Motor neuron (in vitro differentiated cells): ENCODE measurements at regions not wholly inside any gene's neighbourhood (a gene's known extent, or its start where the extent isn't known, plus 50 kb on each side); places are given as distances from the start of the nearest gene placed in this dataset.

Source experiments
- ATAC-seq, 8 experiments: fragments of 200-7000 bp; cut with Tn5 transposase; replicated peaks in 6 of 8; 2 replicates each; pipeline ENCODE4 v1.8.0; 2021; ENCODE audit warnings: mild to moderate bottlenecking in 8 of 8, moderate library complexity in 8 of 8
- H3K27ac ChIP-seq, 2 donors: fragments of 250-450 bp; sonication (Bioruptor Pico); 2 replicates each; pipeline ENCODE4 v1.9.0; 2021; ENCODE audit warnings: antibody characterized with exemption in 2 of 2, mild to moderate bottlenecking in 2 of 2, moderate library complexity in 1 of 2
- H3K4me1 ChIP-seq, 2 donors: fragments of 250-450 bp; sonication (Bioruptor Pico); replicated peaks in 1 of 2; 2 replicates each; pipeline ENCODE4 v1.6.1; 2021; ENCODE audit warnings: antibody characterized with exemption in 2 of 2, mild to moderate bottlenecking in 2 of 2, moderate library complexity in 1 of 2
- H3K4me3 ChIP-seq, 5 donors: fragments of 250-450 bp; sonication (Bioruptor Pico); 2 replicates each; pipeline ENCODE4 v1.9.0; 2021; ENCODE audit warnings: antibody characterized with exemption in 5 of 5, mild to moderate bottlenecking in 5 of 5, moderate library complexity in 4 of 5
- WGBS, 10 experiments: fragments of 450-650 bp; shearing (Covaris generic); methylation state at CpG; one replicate each; pipeline ENCODE4 v1.0.0; 2022; 5-methylcytosine and 5-hydroxymethylcytosine counted together
- in situ Hi-C, 9 experiments: fragments of 400-800 bp; cut with MboI; loops; one replicate each; pipeline ENCODE4 v1.15.0; 2021; ENCODE audit warnings: low sequenced_read_pairs in 9 of 9, low pct_unique_long_range_greater_than_20kb in 2 of 9; ENCODE audit not compliant: unreplicated experiment in 9 of 9

DNA sequence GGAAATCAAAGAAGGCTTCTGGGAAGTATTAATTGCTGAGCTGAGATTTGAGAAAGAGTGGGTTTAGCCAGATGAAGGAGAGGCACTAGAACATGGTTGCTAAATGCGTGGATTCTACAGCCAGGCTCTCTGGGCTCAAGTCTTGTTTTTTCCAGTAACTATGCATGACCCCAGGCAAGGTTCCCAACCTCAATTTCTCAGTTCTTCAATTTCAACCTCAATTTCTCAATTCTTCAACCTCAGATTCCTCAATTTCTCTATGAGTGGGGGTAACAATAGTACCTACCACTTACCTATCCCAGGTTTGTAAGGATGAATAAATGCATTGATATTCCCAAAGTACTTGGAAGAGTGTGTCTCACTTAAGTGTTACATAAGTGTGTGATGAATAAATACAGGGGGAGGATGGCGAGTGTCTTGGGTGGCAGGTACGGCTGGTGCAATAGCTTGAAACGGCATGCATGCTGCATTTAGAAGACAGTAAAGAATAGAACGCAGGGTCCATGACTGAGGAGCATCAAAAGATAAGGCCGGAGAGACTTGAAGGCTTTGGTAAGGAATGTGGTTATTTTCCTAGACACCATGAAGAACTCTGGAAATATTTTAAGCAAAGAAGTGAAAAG, 149.1 kb upstream of the ATP2B1 start:
- Histone ChIP-seq H3K4me1 (no peaks in the 10 kb centered on the region), H3K27ac (no peak overlapping the region), H3K4me3 (no peak overlapping the region)
- WGBS, 10 experiments: 84 to 100% (median 96%) methylated on average over 1 to 6 of the region's 6 CpGs
- in situ Hi-C loops: no loop called here
- ATAC-seq: no peak

DNA sequence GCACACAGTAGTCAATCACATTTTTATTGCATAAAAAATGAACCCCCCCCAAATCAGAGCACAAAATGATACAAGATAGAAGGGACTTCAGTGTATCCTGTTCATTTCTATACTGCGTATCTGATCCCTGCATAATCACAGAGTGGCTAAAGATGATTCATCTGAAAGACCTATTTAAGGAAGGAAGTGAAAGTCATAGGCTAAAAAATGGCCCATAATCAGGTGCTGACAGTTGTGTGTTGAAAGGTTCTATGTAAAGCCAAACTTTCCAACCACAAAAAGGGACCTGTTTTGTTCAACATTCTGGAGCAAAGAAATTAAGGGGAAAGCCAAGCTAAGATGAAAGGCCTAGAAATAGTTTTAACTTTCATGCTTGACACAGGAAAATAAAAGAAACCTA, 147.8 kb upstream of the ATP2B1 start:
- H3K27ac ChIP-seq: no peak overlapping the region

DNA sequence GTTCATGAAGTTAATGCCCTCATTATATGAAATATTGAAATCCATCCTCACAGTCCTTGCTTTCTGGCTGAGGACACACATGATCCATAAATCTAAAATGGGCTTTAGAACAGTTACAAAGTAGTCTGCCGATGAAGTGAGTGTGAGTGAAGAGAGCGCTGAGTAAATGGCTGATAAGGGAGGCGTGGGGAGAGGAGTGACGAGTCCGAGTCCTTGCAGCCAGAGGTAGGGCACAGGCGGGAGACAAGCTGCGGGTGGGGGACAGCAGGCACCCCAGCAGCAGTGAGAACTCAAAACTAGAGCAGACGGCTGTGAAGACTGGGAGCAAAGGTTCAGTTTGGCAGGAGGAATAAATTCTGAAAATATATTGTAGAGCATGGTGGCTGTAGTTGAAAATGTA, 140.1 kb upstream of the ATP2B1 start:
- WGBS, 10 experiments: 67 to 98% (median 83%) methylated on average over 1 to 5 of the region's 8 CpGs; no CpG with 5 or more reads in 2 of the 10 experiments
- Histone ChIP-seq H3K4me1 (peaks cover 0 to 3% of the 10 kb centered on the region in 2 donors), H3K4me3 (no peak overlapping the region), H3K27ac (no peak overlapping the region)
- peak in 1 of 8 experiments; percentile 13 for ATAC-seq
- in situ Hi-C loops: no loop called here

More for the DNA sequence above, 147.8 kb upstream of the ATP2B1 start:
- 11 to 100% (median 80%) methylated on average over 1 of the region's 1 CpG; no CpG with 5 or more reads in 3 of the 10 experiments for WGBS, 10 experiments
- ATAC-seq: peak in 3 of 8 experiments; percentile 31 to 91 (median 33)
- Histone ChIP-seq H3K4me1 (no peaks in the 10 kb centered on the region), H3K4me3 (no peak overlapping the region)
- in situ Hi-C loops: no loop called here

DNA sequence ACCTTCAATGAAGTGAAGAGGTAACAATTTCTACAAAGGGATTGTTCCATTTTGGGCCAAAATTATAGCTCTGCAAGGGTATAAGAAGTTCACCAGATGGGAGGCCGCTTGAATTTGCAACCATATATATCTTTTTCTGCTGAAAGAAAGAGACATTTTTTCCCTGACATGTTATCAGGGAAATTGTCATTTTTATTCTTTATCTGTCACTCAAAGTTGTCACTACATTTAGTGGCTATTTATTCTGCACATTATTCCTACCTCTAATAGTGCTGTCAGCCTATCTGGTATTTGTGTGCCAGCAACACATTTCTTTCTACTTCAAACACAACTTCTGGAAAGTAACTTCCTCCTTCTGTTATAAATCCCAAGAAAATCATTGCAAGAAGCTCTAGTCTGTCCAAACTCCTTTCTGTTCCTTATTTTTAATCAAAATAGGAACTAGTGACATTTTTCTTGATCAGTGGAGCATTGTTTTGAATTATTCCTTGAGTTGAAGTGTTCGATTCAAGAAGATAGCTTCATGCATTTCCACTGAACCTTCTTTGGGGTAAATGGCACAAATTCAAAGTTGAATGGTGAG, 137.9 kb upstream of the ATP2B1 start:
- Histone ChIP-seq H3K4me3 (no peak overlapping the region), H3K27ac (no peak overlapping the region), H3K4me1 (peaks cover 0 to 3% of the 10 kb centered on the region in 2 donors)
- no peak for ATAC-seq
- 67 to 100% (median 96%) methylated on average over 1 to 2 of the region's 2 CpGs; no CpG with 5 or more reads in 1 of the 10 experiments for WGBS, 10 experiments
- in situ Hi-C loops: no loop called here

DNA sequence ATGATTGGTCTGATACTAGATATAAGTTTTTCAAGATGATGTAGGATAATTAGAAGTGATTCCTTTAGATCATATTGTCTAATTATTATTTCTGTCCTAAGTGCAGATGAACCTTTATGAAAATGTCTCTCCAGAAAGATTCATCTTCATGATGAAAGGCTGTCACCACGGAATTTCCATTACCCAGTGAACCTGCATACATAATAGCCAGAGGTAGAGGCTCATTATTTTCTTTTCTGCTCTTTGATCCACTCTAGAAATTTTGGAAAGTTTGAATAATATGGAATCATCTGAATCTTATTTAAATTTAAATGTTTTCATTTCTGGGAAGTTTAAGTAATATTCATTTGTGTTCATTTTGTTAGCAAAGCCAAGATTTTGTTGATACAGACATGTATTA, 137.1 kb upstream of the ATP2B1 start:
- 0 to 89% (median 60%) methylated on average over 1 of the region's 1 CpG; no CpG with 5 or more reads in 3 of the 10 experiments for WGBS, 10 experiments
- H3K27ac ChIP-seq: no peak overlapping the region
- H3K4me3 ChIP-seq: no peak overlapping the region
- peaks cover 0 to 3% of the 10 kb centered on the region in 2 donors for H3K4me1 ChIP-seq
- peak in 1 of 8 experiments; percentile 68 for ATAC-seq
- in situ Hi-C loops: no loop called here

DNA sequence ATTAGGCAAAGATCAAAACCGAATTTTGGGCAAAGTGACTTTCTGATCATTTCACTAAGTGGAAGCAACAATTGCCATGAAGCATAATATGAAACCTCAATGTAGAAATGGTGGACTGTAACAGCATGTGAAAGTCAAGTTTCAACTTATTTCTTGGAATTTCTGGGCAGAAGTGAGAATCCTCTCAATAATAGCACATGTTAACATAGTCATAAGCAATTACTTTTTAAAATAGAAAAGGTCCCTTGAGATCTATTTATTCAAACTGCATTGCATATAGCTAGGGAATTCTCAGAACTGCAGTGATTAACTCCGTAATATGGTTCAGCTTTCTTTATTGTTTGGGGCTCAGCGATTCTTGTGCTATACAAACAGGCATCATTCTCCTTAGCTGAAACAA, 136.7 kb upstream of the ATP2B1 start:
- peak in 1 of 8 experiments; percentile 59 for ATAC-seq
- WGBS, 10 experiments: 17 to 88% (median 74%) methylated on average over 1 to 3 of the region's 3 CpGs; no CpG with 5 or more reads in 2 of the 10 experiments

DNA sequence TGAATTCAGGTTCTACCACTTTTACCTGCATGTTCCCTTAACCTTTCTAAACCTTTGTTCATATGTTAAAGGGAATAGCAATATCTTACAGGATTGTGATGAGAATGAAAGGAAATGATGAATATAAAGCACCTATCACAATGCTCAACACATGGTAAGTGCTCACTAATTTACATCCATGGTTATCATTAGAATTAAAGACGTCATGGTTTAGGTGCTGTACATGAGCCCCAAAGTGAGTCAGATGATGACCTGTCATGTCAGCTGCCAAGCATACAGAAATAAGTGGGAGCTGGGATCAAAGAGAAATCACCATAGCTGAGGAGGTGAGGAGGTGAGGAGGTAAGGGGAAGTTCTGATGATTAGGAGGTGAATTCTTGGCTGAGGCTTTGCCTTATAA, 135.9 kb upstream of the ATP2B1 start:
- in situ Hi-C loops: no loop called here
- 57 to 100% (median 91%) methylated on average over 1 of the region's 1 CpG; no CpG with 5 or more reads in 5 of the 10 experiments for WGBS, 10 experiments
- Histone ChIP-seq H3K4me3 (no peak overlapping the region), H3K27ac (no peak overlapping the region), H3K4me1 (peaks cover 0 to 3% of the 10 kb centered on the region in 2 donors)
- no peak for ATAC-seq

More for the DNA sequence above, 136.7 kb upstream of the ATP2B1 start:
- in situ Hi-C loops: no loop called here
- H3K27ac ChIP-seq: no peak overlapping the region
- peaks cover 0 to 3% of the 10 kb centered on the region in 2 donors for H3K4me1 ChIP-seq
- no peak overlapping the region for H3K4me3 ChIP-seq

DNA sequence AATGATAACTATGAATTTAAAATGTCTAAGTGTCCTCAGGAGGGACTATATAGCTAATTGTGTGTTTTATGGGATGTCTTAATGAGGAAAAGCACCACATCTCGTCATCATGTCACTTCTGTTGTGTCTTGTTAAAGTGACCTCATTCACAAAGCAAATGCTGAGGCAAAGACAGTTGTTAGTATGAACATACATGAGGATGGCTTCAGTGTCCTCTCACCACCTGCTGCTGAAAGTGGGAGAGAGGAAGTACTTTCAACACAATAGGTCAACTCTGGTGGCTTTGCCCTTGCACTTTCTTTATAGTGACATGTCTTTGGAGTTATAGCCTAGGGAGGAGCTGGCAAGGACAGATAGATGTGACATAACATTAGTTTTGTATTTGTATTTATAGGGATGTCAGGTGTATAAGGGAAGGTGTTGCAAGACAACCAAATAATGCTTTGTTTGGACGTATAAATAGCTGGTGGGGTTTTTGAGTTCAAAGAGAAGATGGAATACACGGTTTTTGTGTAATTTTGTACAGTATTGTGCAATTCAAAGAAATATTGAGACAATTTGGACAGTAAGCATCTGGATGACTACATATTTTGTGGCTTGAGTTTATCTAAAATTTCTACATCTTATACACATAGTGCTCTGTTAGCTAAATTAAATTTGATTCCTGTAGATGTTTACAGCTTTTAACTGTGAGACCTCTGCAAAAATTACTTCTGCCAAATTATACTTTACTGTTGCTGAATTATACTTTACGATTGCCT, 131.7 kb upstream of the ATP2B1 start:
- 37 to 100% (median 90%) methylated on average over 1 to 4 of the region's 4 CpGs for WGBS, 10 experiments

DNA sequence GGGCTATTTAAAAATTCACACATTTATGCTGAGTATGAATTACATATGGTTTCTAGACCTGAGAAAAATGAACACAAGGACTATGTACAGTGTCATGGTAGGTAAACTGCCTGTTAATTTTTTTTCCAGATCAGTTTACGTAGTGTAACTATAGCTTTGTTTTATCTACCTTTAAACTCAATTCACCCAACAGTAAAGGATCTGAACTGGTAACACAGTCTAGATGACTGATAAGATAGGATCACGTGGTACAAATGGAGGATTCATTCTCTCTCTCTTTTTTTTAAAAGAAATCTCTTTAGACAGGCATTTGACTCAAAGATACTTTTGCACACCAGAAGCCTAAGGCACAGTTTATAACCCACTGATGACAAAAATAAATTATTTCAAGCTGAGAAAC, 130.8 kb upstream of the ATP2B1 start:
- in situ Hi-C loops: no loop called here
- peaks cover 0 to 5% of the 10 kb centered on the region in 2 donors for H3K4me1 ChIP-seq
- H3K27ac ChIP-seq: no peak overlapping the region
- no peak overlapping the region for H3K4me3 ChIP-seq
- no peak for ATAC-seq
- 0 to 100% (median 85%) methylated on average over 1 to 2 of the region's 2 CpGs for WGBS, 10 experiments

More for the DNA sequence above, 131.7 kb upstream of the ATP2B1 start:
- Histone ChIP-seq H3K4me3 (no peak overlapping the region), H3K27ac (no peak overlapping the region), H3K4me1 (peaks cover 0 to 5% of the 10 kb centered on the region in 2 donors)
- no peak for ATAC-seq
- in situ Hi-C loops: no loop called here

DNA sequence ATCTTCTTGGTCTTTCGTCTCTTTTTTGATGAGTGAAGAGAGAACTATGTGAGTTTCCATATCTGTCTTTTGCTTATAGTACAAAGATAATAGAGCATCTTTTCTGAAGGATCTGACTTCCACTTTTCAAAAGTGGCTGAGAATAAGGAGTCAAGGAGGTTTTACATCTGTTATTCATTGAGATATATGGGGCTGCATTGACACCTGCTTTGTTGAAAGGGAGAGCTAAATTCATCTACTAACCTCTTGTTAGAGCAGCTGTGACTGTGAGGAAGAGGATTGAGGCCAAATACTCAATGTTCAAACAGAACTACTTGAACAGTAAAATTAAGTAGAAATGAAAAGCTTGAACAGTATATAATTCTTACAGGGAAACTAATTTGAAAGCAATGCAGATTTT, 130.2 kb upstream of the ATP2B1 start:
- ATAC-seq: no peak
- 13 to 91% (median 71%) methylated on average over 1 of the region's 1 CpG; no CpG with 5 or more reads in 1 of the 10 experiments for WGBS, 10 experiments
- H3K27ac ChIP-seq: no peak overlapping the region
- in situ Hi-C loops: no loop called here
- no peak overlapping the region for H3K4me3 ChIP-seq
- H3K4me1 ChIP-seq: peaks cover 0 to 5% of the 10 kb centered on the region in 2 donors

DNA sequence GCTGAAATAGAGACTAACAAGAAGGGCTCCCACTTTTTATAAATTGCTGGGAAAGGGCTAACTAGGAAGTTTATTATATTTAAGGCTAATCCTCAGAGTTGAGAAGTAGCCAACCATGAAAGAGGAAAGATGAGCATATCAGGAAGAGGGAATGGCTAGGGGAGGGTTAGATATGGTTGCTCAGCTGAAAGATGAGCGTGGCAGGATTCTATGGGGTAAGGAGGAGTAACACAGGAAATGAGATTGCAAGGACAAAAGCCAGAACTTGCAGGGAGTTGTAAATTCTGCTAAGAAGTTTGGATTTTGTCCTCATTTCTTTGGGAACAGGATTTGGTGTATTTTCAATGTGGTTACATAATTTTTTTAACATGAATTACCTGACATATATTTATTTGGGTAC, 127.4 kb upstream of the ATP2B1 start:
- ATAC-seq: no peak
- in situ Hi-C loops: no loop called here

DNA sequence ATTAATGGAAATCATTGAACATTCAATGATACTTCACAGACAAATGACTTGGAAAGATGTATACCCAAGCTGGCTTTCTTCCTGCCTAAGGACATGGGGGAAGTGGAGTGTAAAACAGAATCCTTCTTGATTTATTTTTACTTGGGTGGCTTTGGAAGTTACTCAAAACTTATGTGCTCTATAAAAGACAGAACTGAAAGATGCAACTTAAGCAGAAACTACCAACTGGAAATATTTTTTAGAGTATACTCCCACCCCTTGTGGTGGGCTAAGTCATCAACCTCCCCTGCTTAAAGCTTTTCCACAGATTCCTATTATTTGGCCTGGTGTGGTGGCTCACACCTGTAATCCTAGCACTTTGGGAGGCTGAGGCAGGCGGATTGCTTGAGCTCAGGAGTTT, 126.0 kb upstream of the ATP2B1 start:
- Histone ChIP-seq H3K27ac (no peak overlapping the region), H3K4me3 (no peak overlapping the region), H3K4me1 (peaks cover 0 to 5% of the 10 kb centered on the region in 2 donors)
- WGBS, 10 experiments: 60 to 100% (median 100%) methylated on average over 1 of the region's 1 CpG; no CpG with 5 or more reads in 5 of the 10 experiments
- in situ Hi-C loops: no loop called here
- no peak for ATAC-seq

More for the DNA sequence above, 127.4 kb upstream of the ATP2B1 start:
- Histone ChIP-seq H3K27ac (no peak overlapping the region), H3K4me1 (peaks cover 0 to 5% of the 10 kb centered on the region in 2 donors), H3K4me3 (no peak overlapping the region)
- 83 to 100% (median 100%) methylated on average over 1 of the region's 1 CpG; no CpG with 5 or more reads in 3 of the 10 experiments for WGBS, 10 experiments
